ENCODE measurements at regions not wholly inside any gene's neighbourhood (a gene's known extent, or its start where the extent isn't known, plus 50 kb on each side); places are given as distances from the start of the nearest gene placed in this dataset.
A peak's percentile ranks its signal among the peaks of the same experiment; 100 is the strongest.

- Histone ChIP-seq H3K4ac (replicated peaks; ENCODE audit: insufficient read length, low read depth, low read length) (no peak overlapping the region), H4K91ac (replicated peaks; ENCODE audit: insufficient read length, low read length) (no peak overlapping the region), H3K14ac (ENCODE audit: insufficient read length) (no peak overlapping the region), H2AFZ (ENCODE audit: low read length) (no peak overlapping the region), H3K9me3 (ENCODE audit: insufficient read depth in 2 of 2, low read depth in 1 of 2, low read length in 1 of 2) (peaks cover 32 to 67% of the 10 kb centered on the region in 2 experiments), H3K79me1 (ENCODE audit: low read depth, low read length) (no peaks in the 10 kb centered on the region), H3K27ac (ENCODE audit: low read depth, low read length) (no peak overlapping the region), H3K9ac (replicated peaks in 1 of 4; ENCODE audit: extremely low read depth in 1 of 4, low read depth in 3 of 4, low read length in 3 of 4) (no peak overlapping the region), H3K56ac (replicated peaks; ENCODE audit: insufficient read length, low read depth, low read length) (no peak overlapping the region), H4K8ac (ENCODE audit: extremely low read depth, insufficient read depth, low read length) (no peak overlapping the region), H3K4me3 (ENCODE audit: extremely low read depth in 1 of 4, insufficient read depth in 2 of 4, low read depth in 3 of 4, low read length in 4 of 4) (no peak overlapping the region; a peak in 1 of 8 replicates), H2BK120ac (replicated peaks; ENCODE audit: low read depth, low read length) (no peak overlapping the region), H3K27me3 (replicated peaks in 1 of 4; ENCODE audit: control insufficient read depth in 3 of 4, extremely low read depth in 1 of 4, insufficient read depth in 3 of 4, low read length in 3 of 4) (peaks cover 0 to 3% (median 0%) of the 10 kb centered on the region in 4 experiments; a peak in 1 of 7 replicates), H2BK20ac (ENCODE audit: low read length) (no peak overlapping the region), H4K5ac (ENCODE audit: insufficient read length, low read depth, low read length) (no peak overlapping the region), H2BK15ac (ENCODE audit: low read length) (no peak overlapping the region), H3K79me2 (ENCODE audit: control insufficient read depth in 1 of 2, insufficient read depth in 2 of 2, low read length in 2 of 2) (no peaks in the 10 kb centered on the region), H4K20me1 (replicated peaks in 1 of 2; ENCODE audit: control insufficient read depth in 1 of 2, insufficient read depth in 2 of 2, low read length in 2 of 2) (no peaks in the 10 kb centered on the region), H3K18ac (ENCODE audit: extremely low read depth, low read length) (no peak overlapping the region), H3K4me1 (replicated peaks in 1 of 4; ENCODE audit: control insufficient read depth in 3 of 4, insufficient read depth in 4 of 4, low read length in 3 of 4) (peaks cover 0 to 5% (median 0%) of the 10 kb centered on the region in 4 experiments; a peak in 1 of 7 replicates), H3K4me2 (ENCODE audit: insufficient read depth in 1 of 2, low read depth in 2 of 2, low read length in 2 of 2) (peak overlapping the region in 1 of 2 experiments; percentile 69; a peak in 1 of 4 replicates), H2BK5ac (ENCODE audit: low read depth, low read length) (no peak overlapping the region), H2AK5ac (ENCODE audit: low read depth, low read length) (no peak overlapping the region), H2BK12ac (ENCODE audit: low read depth, low read length) (no peak overlapping the region), H3K36me3 (ENCODE audit: control insufficient read depth in 2 of 4, insufficient read depth in 4 of 4, low read length in 3 of 4) (no peaks in the 10 kb centered on the region), H3K23me2 (ENCODE audit: low read depth, low read length) (no peaks in the 10 kb centered on the region; the same call in 1 of the 2 replicates), H3K23ac (ENCODE audit: insufficient read length) (no peak overlapping the region)
- FAIRE-seq (no peak), DNase-seq (ENCODE audit: low read depth in 1 of 2, low spot score in 2 of 2) (peak in 1 of 2 experiments; percentile 33)
- CTCF ChIA-PET (ENCODE audit: partially characterized antibody), result no interaction called here
- POLR2A ChIA-PET (ENCODE audit: partially characterized antibody), result no interaction called here
- WGBS, 2 experiments (ENCODE audit: extremely low coverage in 1 of 2, insufficient coverage in 1 of 2, insufficient read length in 1 of 2, insufficient replicate concordance in 2 of 2, low coverage in 1 of 2, low lambda C conversion rate in 2 of 2, missing lambda C conversion rate in 1 of 2), result 93% methylated on average over 3 of the region's 4 CpGs; no CpG with 5 or more reads in 1 of the 2 experiments
- TF ChIP-seq CHD2 (IDR thresholded peaks at IDR 0.05; ENCODE audit: low read length) (no peak), FOSL1 (IDR thresholded peaks at IDR 0.05; ENCODE audit: insufficient read depth, low read depth, low read length) (no peak), GABPA (IDR thresholded peaks at IDR 0.05; ENCODE audit: borderline replicate concordance, insufficient read depth, low read length) (no peak), SUZ12 (IDR thresholded peaks at IDR 0.05; ENCODE audit: low read length) (no peak), HDAC6 (IDR thresholded peaks at IDR 0.05; ENCODE audit: low read depth, low read length) (no peak), CBX5 (IDR thresholded peaks at IDR 0.05; ENCODE audit: low read depth, low read length) (no peak), TAF7 (optimal IDR thresholded peaks at IDR 0.05; ENCODE audit: borderline replicate concordance, low read depth, low read length) (no peak), HDAC2 (IDR thresholded peaks at IDR 0.05; ENCODE audit: borderline replicate concordance in 1 of 2, low read depth in 2 of 2, low read length in 2 of 2) (no peak), SIX5 (IDR thresholded peaks at IDR 0.05; ENCODE audit: low read depth, low read length) (no peak), BRCA1 (IDR thresholded peaks at IDR 0.05; ENCODE audit: low read depth, low read length) (no peak)
- TF ChIP-seq, protein P1, sequence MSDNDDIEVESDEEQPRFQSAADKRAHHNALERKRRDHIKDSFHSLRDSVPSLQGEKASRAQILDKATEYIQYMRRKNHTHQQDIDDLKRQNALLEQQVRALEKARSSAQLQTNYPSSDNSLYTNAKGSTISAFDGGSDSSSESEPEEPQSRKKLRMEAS (IDR thresholded peaks at IDR 0.05), result no peak
- TF ChIP-seq, protein P2, sequence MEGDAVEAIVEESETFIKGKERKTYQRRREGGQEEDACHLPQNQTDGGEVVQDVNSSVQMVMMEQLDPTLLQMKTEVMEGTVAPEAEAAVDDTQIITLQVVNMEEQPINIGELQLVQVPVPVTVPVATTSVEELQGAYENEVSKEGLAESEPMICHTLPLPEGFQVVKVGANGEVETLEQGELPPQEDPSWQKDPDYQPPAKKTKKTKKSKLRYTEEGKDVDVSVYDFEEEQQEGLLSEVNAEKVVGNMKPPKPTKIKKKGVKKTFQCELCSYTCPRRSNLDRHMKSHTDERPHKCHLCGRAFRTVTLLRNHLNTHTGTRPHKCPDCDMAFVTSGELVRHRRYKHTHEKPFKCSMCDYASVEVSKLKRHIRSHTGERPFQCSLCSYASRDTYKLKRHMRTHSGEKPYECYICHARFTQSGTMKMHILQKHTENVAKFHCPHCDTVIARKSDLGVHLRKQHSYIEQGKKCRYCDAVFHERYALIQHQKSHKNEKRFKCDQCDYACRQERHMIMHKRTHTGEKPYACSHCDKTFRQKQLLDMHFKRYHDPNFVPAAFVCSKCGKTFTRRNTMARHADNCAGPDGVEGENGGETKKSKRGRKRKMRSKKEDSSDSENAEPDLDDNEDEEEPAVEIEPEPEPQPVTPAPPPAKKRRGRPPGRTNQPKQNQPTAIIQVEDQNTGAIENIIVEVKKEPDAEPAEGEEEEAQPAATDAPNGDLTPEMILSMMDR (IDR thresholded peaks at IDR 0.05; ENCODE audit: control extremely low read depth in 1 of 3, insufficient read depth in 1 of 3, low read depth in 1 of 3, low read length in 3 of 3), result no peak
Observed at GRCh38 chr19:34578173-34578572, 96.6 kb downstream of the WTIP start.
